Inflammatory macrophage (primary cell): ENCODE measurements at regions not wholly inside any gene's neighbourhood (a gene's known extent, or its start where the extent isn't known, plus 50 kb on each side); places are given as distances from the start of the nearest gene placed in this dataset.

ENCODE experiments used
- DNase-seq, 2 donors: peaks; one replicate each; pipeline ENCODE4 v3.0.0-alpha.2; 2020 to 2022

DNA sequence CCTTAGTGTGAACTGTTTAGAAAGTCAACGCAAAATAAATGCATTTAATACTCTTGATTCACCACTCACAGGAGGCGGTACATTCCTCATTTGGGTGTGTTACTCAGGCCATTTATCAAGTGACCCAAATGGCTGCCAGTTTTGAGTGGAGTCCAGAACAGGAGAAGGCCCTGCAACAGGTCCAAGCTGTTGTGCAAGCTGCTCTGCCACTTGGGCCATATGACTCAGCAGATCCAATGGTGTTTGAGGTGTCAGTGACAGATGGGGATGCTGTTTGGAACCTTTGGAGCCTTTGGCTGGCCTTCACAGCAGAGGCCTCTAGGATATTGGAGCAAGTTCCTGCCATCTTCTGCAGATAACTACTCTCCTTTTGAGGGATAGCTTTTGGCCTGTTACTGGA lies 609.2 kb downstream of the KCNT2 start:
- DNase-seq: no peak

DNA sequence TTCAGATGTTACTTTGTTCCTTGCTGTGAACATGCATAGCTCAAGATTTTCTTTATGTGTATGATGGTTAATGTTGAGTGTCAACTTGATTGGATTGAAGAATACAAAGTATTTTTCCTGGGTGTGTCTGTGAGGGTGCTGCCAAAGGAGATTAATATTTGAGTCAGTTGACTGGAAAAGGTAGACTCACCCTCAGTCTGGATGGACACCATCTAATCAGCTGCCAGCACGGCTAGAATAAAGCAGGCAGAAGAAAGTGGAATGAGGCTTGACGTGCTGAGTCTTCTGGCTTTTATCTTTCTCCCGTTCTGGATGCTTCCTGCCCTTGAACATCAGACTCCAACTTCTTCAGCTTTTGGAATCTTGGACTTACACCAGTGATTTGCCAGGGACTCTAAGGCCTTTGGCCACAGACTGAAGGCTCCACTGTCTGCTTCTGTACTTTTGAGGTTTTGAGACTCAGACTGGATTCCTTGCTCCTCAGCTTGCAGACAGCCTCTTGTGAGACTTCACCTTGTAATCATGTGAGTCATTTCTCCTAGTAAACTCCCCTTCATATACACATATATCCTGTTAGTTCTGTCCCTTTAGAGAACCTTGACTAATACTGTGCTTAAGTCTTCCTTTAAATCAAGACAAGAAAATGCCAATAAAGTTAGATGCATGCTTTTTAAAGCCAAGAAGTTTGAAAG lies 626.6 kb downstream of the KCNT2 start:
- no peak for DNase-seq

DNA sequence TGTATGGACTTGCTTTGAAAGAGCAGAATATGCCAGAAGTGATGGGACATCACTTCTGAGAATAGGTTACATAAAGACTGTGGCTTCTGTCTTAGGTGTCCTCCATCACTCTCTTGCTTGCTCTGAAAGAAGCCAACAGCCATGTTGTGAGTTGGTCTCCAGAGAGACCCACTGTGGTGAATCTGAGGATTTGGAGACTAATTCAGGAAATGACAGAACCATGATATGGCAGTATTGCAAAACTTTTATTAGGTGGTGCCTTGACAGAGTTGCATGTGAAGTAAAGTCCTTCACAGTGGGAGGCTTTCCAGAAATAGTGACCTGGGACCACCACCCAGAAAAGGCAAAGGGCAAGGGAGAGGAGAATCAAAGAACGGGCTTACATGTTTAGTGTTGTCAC lies 628.6 kb downstream of the KCNT2 start:
- no peak for DNase-seq

DNA sequence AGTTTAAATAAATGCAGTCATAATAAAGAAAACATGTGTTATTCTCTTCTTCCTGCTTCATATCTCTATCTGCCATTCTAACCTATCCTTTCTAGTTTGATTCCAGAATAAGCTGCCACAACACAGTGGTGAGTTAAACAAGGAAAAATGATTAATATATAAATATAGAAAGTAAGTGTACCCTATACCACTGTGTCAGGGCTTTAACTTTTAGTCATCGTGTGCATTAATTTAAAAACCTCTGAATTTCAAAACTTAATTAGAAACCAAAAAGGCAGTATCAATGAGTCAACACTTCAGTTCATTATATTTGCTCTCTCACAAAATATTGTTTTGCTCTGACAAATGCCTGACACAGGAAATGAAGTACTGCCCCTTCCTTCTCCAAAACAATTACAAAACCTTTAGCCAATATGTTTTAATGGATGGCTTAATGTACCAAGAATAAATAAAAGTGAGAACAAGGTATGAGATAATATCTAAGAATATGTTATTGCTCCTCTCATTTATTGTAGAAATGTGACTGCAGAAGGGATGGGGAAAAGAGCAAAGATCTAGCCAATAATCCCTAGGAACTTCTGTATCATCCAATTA lies 634.8 kb downstream of the KCNT2 start:
- no peak for DNase-seq

DNA sequence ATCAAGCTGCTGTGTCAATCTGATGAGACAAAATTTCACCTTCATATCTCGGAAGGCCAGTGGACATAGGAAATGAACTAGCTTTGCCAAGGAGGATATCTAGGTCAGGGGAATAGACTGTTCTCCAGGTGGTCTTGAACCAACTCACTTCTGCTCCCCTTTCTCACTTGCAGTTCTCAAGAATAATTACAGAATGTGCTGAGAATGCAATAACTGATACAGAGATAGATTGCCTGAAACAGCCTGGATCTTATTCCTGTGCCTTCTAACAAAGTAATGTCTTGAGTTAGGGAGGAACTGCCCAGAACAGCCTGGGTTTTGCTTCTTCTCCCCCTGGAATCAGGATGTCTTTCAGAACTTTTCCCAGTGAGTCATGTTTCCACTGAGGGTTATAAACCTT lies 636.7 kb downstream of the KCNT2 start:
- DNase-seq: no peak

DNA sequence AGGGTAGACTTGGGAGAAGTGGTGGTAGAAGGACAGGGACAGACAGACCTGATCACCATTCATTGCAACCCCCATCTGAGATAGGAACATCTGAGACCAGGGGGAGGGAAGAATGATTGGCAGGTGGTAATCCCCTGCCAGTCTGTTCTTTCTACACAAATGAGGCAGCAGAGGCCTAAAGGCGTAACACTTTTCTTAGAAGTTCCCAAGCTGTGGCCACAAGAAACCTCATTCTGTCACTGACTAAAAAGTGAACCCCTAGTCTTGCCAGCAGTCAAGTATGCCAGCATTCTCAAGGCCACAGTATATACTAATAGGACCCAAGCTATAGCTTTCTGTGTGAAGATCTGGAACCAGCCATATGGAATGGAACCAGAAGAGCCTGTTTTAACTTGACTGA lies 638.0 kb downstream of the KCNT2 start:
- no peak for DNase-seq

DNA sequence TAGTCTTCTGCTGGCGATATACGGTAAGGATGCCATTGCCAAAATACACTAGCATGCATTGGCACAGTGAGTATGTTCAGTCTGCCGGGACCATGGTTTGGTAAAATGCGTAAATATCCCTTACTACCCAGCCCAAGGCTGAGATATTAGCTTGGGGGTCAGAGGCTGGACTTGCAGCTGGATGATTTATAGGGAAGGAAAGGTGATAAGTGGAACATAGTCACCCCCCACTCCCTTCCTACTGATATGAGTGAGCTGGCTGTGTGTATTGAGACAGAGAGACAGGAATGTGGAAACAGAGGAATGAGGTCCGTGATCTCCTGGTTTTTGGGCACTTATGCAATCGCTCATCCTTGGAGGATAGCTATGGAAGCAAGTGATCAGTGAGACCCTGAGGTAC lies 642.8 kb downstream of the KCNT2 start:
- no peak for DNase-seq

DNA sequence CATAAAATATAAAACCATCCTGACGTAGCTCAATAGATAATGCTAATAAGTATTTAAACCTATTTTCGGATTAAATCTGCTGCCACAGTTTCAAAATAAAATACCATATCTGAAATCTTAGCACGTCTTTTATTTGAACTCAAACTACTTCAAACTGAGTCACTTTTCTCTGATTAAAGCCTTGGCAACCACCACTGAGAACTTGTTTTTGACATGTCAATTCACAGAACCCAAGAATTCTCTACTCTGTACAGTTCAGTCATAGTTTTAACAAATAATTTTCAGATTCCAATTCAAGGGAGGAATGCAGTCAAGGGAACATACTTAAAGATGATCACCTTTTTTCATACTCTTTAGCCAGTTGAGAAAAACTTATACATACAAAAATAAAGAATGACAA lies 643.2 kb downstream of the KCNT2 start:
- DNase-seq: no peak

DNA sequence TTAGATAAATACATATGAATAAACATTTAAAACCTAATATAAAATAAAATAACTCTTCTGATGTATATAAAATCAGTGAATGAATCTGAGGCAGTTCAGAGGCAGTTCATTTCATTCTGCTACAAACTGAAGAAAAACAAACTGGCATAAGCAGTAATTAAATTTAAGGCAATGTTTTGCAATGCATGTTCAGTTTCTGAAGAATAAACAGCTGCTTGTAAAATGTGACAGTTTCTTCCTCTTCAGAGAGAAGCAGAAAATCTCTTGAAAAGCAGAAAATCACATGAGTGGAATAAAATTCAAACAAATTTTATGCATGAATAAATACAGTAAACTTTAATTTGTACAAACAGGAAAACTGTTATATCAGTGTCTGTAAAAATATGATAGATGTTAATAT lies 643.7 kb downstream of the KCNT2 start:
- DNase-seq: no peak

DNA sequence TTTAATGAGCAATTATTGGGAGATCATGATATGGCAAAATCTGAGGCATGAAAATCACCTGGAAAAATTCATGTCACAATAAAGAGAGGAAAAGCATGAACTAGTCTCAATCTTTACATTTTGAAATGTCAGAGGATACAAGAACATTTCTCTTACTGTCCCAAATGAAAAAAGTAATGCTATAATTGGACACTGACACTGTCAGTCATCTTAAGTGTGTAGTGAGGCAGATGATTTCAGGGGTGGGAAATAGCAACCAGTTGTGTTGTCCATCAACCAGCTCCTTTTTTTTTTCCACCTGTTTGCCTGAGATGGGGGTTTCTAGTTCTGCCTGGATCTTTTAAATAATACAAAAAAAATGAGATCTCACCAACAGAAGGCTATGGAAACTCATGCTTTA lies 646.2 kb downstream of the KCNT2 start:
- DNase-seq: no peak

DNA sequence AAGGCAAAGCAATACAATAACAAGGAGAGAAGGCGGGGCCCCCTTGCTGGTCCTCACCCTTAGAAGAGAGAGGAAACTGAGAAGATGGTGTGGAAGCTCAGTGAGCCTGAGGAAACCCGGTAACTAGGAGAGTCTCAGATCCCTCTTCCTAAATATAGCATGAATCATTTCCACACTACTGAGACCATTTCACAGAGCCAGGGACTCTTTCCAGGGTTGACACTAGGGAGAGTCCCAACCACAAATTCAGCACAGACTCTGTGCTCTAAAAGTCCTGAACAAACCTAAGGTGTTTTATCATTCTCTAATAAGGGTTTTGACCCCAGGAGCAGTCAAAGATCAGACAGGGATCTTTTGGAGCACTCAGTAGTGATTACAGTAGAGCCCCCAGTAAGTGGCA lies 647.7 kb downstream of the KCNT2 start:
- DNase-seq: no peak

DNA sequence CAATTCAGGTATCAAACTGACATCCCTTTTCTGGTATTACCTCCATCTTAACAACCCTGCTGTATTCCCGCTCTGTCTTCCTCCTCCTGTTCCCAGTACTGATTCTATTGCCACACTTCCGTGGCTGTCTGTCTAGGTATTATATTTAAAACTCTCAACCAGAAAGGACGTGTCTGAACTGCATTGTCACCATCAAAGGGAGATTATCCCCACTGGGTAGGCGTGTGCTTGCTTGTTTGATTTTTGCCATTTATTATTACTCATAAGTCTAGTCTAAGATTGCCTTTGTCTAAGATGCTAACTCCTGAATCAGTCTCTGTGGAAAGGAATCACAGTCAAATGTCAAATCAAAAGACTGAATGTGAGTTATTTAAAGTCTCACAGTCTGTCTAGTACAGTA lies 650.1 kb downstream of the KCNT2 start:
- no peak for DNase-seq

DNA sequence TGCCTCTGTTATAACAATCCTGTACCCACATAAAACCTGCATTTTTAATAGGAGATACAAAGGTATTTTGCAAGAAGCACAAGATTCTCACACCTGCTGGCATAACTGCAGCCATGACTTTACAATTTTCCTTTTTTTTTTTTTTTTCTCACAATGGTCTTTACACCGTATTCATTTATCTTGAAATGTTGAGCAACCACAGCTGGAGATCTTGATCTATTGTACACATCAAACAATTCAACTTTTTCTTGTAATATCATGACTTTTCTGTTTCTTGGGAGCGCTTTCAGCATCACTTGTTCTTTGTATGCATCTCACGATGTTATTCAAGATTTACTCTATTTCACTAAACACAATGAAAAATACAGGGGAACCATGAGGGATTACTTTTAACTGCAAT lies 651.4 kb downstream of the KCNT2 start:
- DNase-seq: no peak

DNA sequence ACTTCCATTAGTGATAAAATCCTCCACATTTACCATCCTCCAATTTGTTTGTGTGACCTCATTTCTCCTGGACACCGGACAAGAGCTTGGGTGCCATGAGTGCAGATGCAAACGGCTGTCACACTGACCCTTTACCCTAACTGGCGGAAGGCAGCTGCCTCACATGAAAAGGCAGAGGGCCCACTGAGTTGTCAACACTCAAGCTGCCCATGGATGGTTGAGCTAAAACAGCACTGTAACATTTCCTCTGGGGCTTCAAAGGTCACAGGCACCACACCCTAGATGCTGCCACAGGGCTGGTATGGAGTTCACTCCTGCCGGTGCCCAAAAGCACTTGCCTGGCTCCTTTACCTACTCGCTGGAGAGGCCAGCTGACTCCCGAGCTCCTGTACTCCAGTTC lies 653.4 kb downstream of the KCNT2 start:
- DNase-seq: no peak

DNA sequence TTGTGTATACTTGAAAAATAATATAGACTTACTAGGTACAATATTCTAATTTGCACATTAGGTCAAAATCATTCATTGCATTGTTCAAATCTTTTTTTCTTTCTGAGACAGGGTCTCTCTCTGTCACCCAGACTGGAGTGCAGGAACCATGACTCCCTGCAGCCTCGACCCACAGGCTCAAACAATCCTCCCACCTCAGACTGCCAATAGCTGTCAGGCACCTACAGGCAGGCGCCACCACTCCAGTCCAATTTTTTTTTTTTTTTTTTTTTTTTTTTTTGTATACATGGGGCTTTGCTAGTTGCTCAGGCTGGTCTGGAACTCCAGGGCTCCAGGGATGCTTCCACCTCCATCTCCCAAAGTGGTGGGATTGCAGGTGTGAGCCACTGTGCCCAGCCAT lies 656.9 kb downstream of the KCNT2 start:
- no peak for DNase-seq

DNA sequence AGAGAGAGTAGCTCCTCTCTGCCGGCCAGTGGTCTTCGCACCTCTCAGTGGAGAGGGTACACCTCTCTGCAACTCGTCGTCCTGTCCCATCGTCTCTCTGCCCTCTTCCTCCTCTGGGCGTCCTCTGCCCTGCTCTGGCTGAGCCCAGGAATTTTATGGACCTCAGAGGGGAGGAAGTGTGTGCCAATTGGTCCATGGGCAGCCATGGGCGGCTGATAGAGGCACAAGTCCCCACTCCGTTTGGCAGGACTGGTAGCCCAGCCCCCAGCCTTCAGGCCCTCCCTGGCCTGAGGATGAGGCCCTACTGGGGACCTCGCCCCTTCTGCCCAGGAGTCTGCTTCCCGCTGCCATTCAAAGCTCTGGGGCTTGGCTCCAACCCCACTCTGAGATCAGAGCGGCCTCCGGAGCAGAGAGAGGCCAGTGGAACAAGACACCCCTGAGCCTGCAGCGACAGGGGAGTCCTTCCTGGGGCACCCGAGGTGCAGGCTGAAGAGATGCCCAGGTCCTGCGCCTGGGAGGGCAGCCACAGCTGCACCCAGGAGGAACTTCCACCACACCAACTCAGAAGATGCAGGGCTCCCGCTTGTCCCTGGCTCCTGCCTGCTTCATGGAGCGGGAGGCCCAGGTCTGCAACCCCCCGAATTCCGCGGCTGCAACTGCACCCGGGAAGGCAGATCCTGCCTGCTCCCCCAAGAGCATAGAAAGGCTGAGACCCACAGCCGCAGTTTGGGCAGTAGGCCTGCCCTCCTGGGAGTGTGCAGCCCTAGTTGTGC lies 659.9 kb downstream of the KCNT2 start:
- DNase-seq: no peak

DNA sequence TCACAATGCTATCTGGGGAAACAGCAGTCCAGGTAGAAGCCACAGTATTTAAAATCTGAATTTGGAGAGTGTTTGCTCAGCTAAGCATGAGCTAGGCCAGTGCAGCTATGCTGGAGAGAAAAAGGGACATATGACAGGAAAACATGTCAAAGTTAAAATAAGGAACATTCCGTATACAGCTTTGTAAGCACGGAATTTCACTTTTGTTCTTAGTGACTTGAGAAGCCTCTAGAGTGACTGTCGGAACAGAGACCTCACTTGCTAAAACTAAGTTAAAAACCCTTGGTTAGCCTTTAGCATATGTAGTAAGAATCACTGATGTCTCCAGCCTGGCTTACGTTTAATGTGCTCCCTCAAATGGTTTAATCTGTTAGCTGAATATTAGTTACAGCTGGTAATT lies 661.7 kb downstream of the KCNT2 start:
- DNase-seq: no peak

DNA sequence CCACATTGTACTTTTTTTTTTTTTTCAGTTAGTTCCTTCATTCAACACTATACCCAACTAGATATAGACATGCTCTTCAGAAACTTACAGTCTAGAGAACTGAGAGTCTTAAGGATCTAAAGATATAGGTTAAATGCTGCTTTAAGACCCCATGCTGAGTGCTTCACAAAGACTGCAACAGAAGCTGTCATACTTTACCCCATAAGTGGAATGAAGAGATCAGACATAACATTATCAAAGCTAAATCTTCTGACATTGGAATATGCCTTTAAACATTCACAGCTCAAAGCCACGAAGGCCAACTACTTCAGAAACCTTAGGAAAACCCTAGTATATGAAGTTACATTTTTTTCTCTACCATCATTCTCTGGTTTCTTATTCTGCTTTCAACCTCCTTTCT lies 666.4 kb downstream of the KCNT2 start:
- DNase-seq: no peak

DNA sequence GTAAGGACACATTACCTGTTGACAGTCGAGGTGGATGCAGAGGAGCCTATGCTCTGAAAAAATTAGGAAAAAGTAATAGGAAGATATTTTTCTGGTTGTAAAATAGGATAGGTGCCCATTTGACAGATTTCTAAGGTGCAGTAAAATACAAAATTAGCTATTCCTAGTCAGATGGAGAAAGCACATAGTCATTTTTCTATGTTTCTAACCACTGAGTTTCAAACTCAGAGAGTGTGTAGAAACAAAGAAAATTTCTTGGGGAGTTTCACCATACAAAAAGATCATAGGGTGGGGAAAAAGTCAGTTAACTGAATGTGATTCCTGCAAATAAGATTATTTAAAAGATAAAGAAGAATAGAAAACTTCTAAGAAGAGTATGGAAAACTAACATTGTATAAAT lies 666.9 kb downstream of the KCNT2 start:
- DNase-seq: no peak

DNA sequence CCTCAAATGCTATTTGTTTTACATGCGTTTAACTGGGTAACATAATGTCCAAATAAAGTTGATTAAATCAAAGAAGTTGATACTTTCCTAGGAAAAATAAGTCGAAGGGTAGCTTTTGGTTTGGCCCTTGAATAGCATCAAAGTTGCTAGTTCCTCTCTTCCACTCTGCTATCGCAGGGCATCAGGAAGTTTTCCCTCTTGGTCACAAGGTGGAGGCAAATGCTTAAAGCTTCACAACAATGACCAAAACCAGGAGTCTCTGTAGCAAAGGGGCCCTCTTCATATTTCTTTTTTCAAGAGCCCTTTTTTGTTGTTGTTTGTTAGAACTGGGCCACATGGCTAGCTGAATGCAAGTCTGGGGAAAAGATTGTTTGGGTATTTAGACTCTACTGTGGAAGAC lies 668.4 kb downstream of the KCNT2 start:
- DNase-seq: no peak

DNA sequence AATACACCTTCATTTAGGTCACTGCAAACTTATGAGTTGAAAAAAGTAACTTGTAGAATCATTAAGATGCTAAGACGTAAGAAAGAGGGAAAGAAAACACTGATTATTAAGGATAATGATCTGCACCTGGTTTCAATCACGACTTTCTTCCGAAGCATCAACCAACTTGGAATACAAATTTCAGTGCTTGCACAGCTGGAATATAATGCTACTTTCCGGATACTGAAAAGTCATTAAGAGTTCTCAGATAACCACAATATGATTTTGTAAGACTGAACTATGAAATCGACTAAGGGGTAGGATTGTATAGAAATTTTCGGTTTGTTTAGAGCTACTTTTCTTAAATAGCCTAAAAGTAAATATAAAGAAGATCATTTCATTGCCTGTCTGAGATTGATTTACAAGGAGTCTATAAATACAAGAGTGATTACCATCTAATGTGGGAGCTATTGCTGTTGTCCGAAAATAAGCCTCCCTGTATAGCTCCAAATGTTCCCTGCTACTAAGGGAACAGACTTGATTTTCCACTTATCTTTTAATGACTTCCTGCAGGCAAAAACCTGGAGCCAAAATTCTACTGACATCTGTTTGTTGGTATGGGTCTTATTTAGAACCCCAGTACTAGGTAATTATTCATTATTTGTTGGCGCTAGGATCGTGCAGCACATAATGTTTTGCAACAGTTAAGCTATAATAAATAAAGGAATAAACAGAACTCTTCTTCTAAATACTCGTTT lies 673.3 kb downstream of the KCNT2 start:
- no peak for DNase-seq

DNA sequence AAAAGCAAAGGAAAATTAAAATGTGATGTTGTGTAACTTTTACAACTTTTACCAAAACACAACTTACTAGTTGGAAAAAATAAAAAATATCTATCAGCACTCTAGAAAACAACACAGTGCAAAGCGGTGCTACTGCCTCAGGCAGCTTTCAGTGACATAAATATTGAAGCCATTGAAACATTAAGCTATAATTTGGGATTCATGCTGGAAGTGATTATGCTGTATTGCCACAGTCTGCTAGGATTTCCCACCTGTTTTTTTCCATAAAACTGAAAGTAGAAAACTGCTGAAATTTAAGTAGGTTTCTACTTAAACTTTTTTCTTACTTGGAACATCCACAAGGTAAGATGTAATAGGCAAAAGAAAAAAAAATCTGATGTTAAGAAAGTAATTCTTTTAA lies 674.4 kb downstream of the KCNT2 start:
- DNase-seq: no peak

DNA sequence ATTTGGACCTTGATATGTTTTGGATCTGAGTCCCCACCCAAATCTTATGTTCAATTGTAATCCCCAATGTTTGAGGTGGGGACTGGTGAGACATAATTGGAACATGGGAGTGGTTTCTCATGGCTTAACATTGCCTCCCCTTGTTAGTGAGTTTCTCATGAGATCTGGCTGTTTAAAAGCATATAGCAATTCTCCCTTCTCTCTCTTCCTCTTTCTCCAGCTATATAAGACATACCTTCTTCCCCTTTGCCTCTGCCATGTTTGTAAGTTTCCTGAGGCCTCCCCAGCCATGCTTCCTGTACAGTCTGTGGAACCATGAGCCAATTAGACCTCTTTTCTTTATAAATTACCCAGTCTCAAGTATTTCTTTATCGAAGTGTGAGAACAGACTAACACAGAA lies 692.4 kb downstream of the KCNT2 start:
- DNase-seq: no peak

DNA sequence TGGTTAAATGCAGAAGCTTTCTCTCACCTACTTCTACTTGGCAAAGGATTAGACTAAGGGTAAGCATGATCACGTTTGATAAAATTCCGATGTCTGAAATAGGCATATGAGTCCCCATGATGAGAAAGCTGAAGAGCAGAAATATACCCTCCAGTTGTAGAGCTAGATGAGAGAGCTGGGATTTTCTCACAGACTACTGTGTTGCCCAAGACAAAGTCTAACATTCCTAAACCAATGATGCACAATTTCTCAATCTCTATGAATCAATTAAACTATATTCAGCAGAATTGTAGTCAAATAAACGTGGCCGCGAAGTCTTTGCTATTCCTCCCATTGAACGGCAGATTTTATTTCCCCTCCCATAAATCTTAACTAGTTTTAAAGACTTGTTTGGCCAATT lies 699.2 kb downstream of the KCNT2 start:
- DNase-seq: no peak
